HG02840 (cell line): ENCODE measurements at regions not wholly inside any gene's neighbourhood (a gene's known extent, or its start where the extent isn't known, plus 50 kb on each side); places are given as distances from the start of the nearest gene placed in this dataset.
"Not testable (repeated sequence)": the region's sequence is repeated elsewhere in the genome, so short reads cannot be mapped to it uniquely, and the experiment has no call there.

Experiments
- ATAC-seq: cut with Tn5 transposase; IDR thresholded peaks from one replicate; pipeline ENCODE4 v1.9.1; 2021; ENCODE audit warnings: mild to moderate bottlenecking, moderate library complexity, moderate number of reproducible peaks; ENCODE audit not compliant: unreplicated experiment, low FRiP score

GRCh38 chrX:15127010-15127409, 142.9 kb downstream of the ASB9 start:
- no peak for ATAC-seq

- ATAC-seq = no peak
Measured at GRCh38 chrX:15116900-15117299, 153.0 kb downstream of the ASB9 start.

- ATAC-seq = no peak
Measured at GRCh38 chrX:15114743-15115566, 154.9 kb downstream of the ASB9 start.

- no peak for ATAC-seq
Measured at GRCh38 chrX:15107367-15107988, 162.4 kb downstream of the ASB9 start.

- ATAC-seq = no peak
Measured at GRCh38 chrX:15098505-15098904, 171.4 kb downstream of the ASB9 start.

GRCh38 chrX:15087747-15088146, 182.1 kb downstream of the ASB9 start:
- no peak for ATAC-seq

- ATAC-seq = no peak
Measured at GRCh38 chrX:15073313-15073712, 196.6 kb downstream of the ASB9 start.

- ATAC-seq = no peak
Measured at GRCh38 chrX:15072880-15073279, 197.0 kb downstream of the ASB9 start.

GRCh38 chrX:15072259-15072658, 197.6 kb downstream of the ASB9 start:
- no peak for ATAC-seq

GRCh38 chrX:15059474-15059873, 186.3 kb downstream of the MOSPD2 start:
- ATAC-seq = no peak

- no peak for ATAC-seq
Measured at GRCh38 chrX:15056044-15056443, 182.8 kb downstream of the MOSPD2 start.

GRCh38 chrX:15055146-15055930, 182.1 kb downstream of the MOSPD2 start:
- ATAC-seq = no peak

GRCh38 chrX:15050395-15050794, 177.2 kb downstream of the MOSPD2 start:
- no peak for ATAC-seq

GRCh38 chrX:15043538-15043937, 170.3 kb downstream of the MOSPD2 start:
- no peak for ATAC-seq

GRCh38 chrX:15033917-15034316, 160.7 kb downstream of the MOSPD2 start:
- ATAC-seq = no peak

GRCh38 chrX:15017491-15017890, 144.3 kb downstream of the MOSPD2 start:
- ATAC-seq = no peak

GRCh38 chrX:15016051-15016450, 142.8 kb downstream of the MOSPD2 start:
- ATAC-seq = no peak

GRCh38 chrX:15014281-15014680, 141.1 kb downstream of the MOSPD2 start:
- ATAC-seq = no peak

- no peak for ATAC-seq
Measured at GRCh38 chrX:15013461-15013860, 140.2 kb downstream of the MOSPD2 start.

GRCh38 chrX:14997271-14997670, 124.0 kb downstream of the MOSPD2 start:
- ATAC-seq = no peak

GRCh38 chrX:14984425-14984824, 111.2 kb downstream of the MOSPD2 start:
- not testable (repeated sequence) for ATAC-seq
